NCI-H2029 (cell line): ENCODE measurements at regions not wholly inside any gene's neighbourhood (a gene's known extent, or its start where the extent isn't known, plus 50 kb on each side); places are given as distances from the start of the nearest gene placed in this dataset.
"Not testable (repeated sequence)": the region's sequence is repeated elsewhere in the genome, so short reads cannot be mapped to it uniquely, and the experiment has no call there.

Experiments
- DNase-seq: peaks from one replicate; lab custom pipeline; 2025; lab: John Stamatoyannopoulos, UW

GRCh38 chr1:38787041-38787440, 72.5 kb downstream of the RRAGC start:
- no peak for DNase-seq

GRCh38 chr1:38786040-38786436, 73.5 kb downstream of the RRAGC start:
- no peak for DNase-seq

- DNase-seq = peak; percentile 50
Observed at GRCh38 chr1:38785285-38786039, 74.1 kb downstream of the RRAGC start.

GRCh38 chr1:38784452-38785284, 74.9 kb downstream of the RRAGC start:
- no peak for DNase-seq

GRCh38 chr1:38783640-38784229, 75.8 kb downstream of the RRAGC start:
- no peak for DNase-seq

GRCh38 chr1:38781872-38782617, 77.5 kb downstream of the RRAGC start:
- DNase-seq = no peak

GRCh38 chr1:38780133-38780532, 79.4 kb downstream of the RRAGC start:
- no peak for DNase-seq

GRCh38 chr1:38779491-38779890, 80.1 kb downstream of the RRAGC start:
- no peak for DNase-seq

GRCh38 chr1:38778521-38778920, 81.1 kb downstream of the RRAGC start:
- no peak for DNase-seq

GRCh38 chr1:38778051-38778450, 81.5 kb downstream of the RRAGC start:
- no peak for DNase-seq

GRCh38 chr1:38777464-38777957, 82.1 kb downstream of the RRAGC start:
- DNase-seq = no peak

- no peak for DNase-seq
Observed at GRCh38 chr1:38776466-38777065, 83.0 kb downstream of the RRAGC start.

GRCh38 chr1:38775175-38775845, 84.3 kb downstream of the RRAGC start:
- DNase-seq = no peak

GRCh38 chr1:38773483-38773882, 86.1 kb downstream of the RRAGC start:
- DNase-seq = no peak

GRCh38 chr1:38772953-38773352, 86.6 kb downstream of the RRAGC start:
- DNase-seq = no peak

GRCh38 chr1:38772026-38772425, 87.5 kb downstream of the RRAGC start:
- no peak for DNase-seq

- not testable (repeated sequence) for DNase-seq
Observed at GRCh38 chr1:38770516-38771173, 88.9 kb downstream of the RRAGC start.

GRCh38 chr1:38766125-38766524, 93.4 kb downstream of the RRAGC start:
- no peak for DNase-seq

GRCh38 chr1:38763121-38763520, 96.5 kb downstream of the RRAGC start:
- DNase-seq = no peak

- DNase-seq = no peak
Observed at GRCh38 chr1:38760562-38760961, 99.0 kb downstream of the RRAGC start.
